Type B pancreatic cell (in vitro differentiated cells): ENCODE measurements at regions not wholly inside any gene's neighbourhood (a gene's known extent, or its start where the extent isn't known, plus 50 kb on each side); places are given as distances from the start of the nearest gene placed in this dataset.

Experiments
- DNase-seq: peaks from one replicate; pipeline ENCODE4 v3.0.0; 2021; ENCODE audit warnings: mixed read lengths; ENCODE audit not compliant: unreplicated experiment; ENCODE audit errors: extremely low spot score
- H3K27ac Mint-ChIP-seq: 2 replicates; pipeline ENCODE4 v1.8.0; 2021; ENCODE audit warnings: mild to moderate bottlenecking, mixed read lengths
- H3K27me3 Mint-ChIP-seq: 2 replicates; pipeline ENCODE4 v1.8.0; 2021; ENCODE audit warnings: mixed read lengths
- H3K36me3 Mint-ChIP-seq: 2 replicates; pipeline ENCODE4 v1.8.0; 2021; ENCODE audit warnings: mixed read lengths
- H3K4me1 Mint-ChIP-seq: one replicate; pipeline ENCODE4 v1.8.0; 2021; ENCODE audit warnings: mixed read lengths; ENCODE audit not compliant: unreplicated experiment
- H3K4me3 Mint-ChIP-seq: 2 replicates; pipeline ENCODE4 v1.8.0; 2021; ENCODE audit warnings: mild to moderate bottlenecking, mixed read lengths
- H3K9me3 Mint-ChIP-seq: 2 replicates; pipeline ENCODE4 v1.8.0; 2021; ENCODE audit warnings: mixed read lengths
- CTCF ChIP-seq: fragments of 200-600 bp; sonication (generic); conservative IDR thresholded peaks from 2 replicates; pipeline ENCODE4 v1.5.0; 2021; ENCODE audit warnings: antibody characterized with exemption, mild to moderate bottlenecking

- H3K36me3 Mint-ChIP-seq: no peaks in the 10 kb centered on the region
- no peak for DNase-seq
- H3K9me3 Mint-ChIP-seq: no peaks in the 10 kb centered on the region
- H3K27ac Mint-ChIP-seq: no peak overlapping the region
- no peak for TF ChIP-seq CTCF
- H3K4me1 Mint-ChIP-seq: no peaks in the 10 kb centered on the region
- H3K4me3 Mint-ChIP-seq: no peak overlapping the region
- peaks cover 4% of the 10 kb centered on the region for H3K27me3 Mint-ChIP-seq
Observed at GRCh38 chr9:120138955-120139354, 441.0 kb downstream of the CDK5RAP2 start.

GRCh38 chr9:120137186-120137840 is 442.7 kb downstream of the CDK5RAP2 start:
- no peak for DNase-seq
- no peaks in the 10 kb centered on the region for H3K36me3 Mint-ChIP-seq
- H3K27ac Mint-ChIP-seq: no peak overlapping the region
- H3K27me3 Mint-ChIP-seq: peaks cover 4% of the 10 kb centered on the region
- no peak overlapping the region for H3K4me3 Mint-ChIP-seq
- no peaks in the 10 kb centered on the region for H3K4me1 Mint-ChIP-seq
- no peaks in the 10 kb centered on the region for H3K9me3 Mint-ChIP-seq
- TF ChIP-seq CTCF: no peak

- Mint-ChIP-seq H3K4me1 (no peaks in the 10 kb centered on the region), H3K4me3 (no peak overlapping the region), H3K36me3 (no peaks in the 10 kb centered on the region), H3K27me3 (peaks cover 4% of the 10 kb centered on the region), H3K9me3 (no peaks in the 10 kb centered on the region), H3K27ac (no peak overlapping the region)
- DNase-seq: no peak
- TF ChIP-seq CTCF: no peak
Observed at GRCh38 chr9:120136696-120137095, 443.3 kb downstream of the CDK5RAP2 start.

GRCh38 chr9:120117081-120117480 is 462.9 kb downstream of the CDK5RAP2 start:
- H3K4me1 Mint-ChIP-seq: no peaks in the 10 kb centered on the region
- peaks cover 5% of the 10 kb centered on the region for H3K27me3 Mint-ChIP-seq
- no peaks in the 10 kb centered on the region for H3K9me3 Mint-ChIP-seq
- H3K27ac Mint-ChIP-seq: no peak overlapping the region
- no peak overlapping the region for H3K4me3 Mint-ChIP-seq
- no peaks in the 10 kb centered on the region for H3K36me3 Mint-ChIP-seq
- no peak for TF ChIP-seq CTCF
- DNase-seq: no peak

GRCh38 chr9:120110520-120110919 is 469.4 kb downstream of the CDK5RAP2 start:
- peaks cover 28% of the 10 kb centered on the region for H3K27me3 Mint-ChIP-seq
- H3K36me3 Mint-ChIP-seq: no peaks in the 10 kb centered on the region
- TF ChIP-seq CTCF: no peak
- H3K4me3 Mint-ChIP-seq: no peak overlapping the region
- no peaks in the 10 kb centered on the region for H3K9me3 Mint-ChIP-seq
- H3K27ac Mint-ChIP-seq: no peak overlapping the region
- H3K4me1 Mint-ChIP-seq: no peaks in the 10 kb centered on the region
- DNase-seq: no peak

- Mint-ChIP-seq H3K27ac (no peak overlapping the region), H3K9me3 (no peaks in the 10 kb centered on the region), H3K4me3 (no peak overlapping the region), H3K27me3 (peaks cover 23% of the 10 kb centered on the region), H3K4me1 (no peaks in the 10 kb centered on the region), H3K36me3 (no peaks in the 10 kb centered on the region)
- peak; percentile 62 for TF ChIP-seq CTCF
- DNase-seq: no peak
Observed at GRCh38 chr9:120109242-120109641, 470.7 kb downstream of the CDK5RAP2 start.
